OCI-LY3 (cell line): ENCODE measurements at regions not wholly inside any gene's neighbourhood (a gene's known extent, or its start where the extent isn't known, plus 50 kb on each side); places are given as distances from the start of the nearest gene placed in this dataset.

ENCODE experiments used
- H2AFZ ChIP-seq: fragments of 200-600, 300-600 bp; shearing (Covaris generic); 2 replicates; pipeline ENCODE4 v1.6.0; 2014; ENCODE audit warnings: antibody characterized with exemption, low read depth, low read length
- H3K27ac ChIP-seq: fragments of 200-600, 300-600 bp; sonication (generic); 2 replicates; pipeline ENCODE4 v1.5.1; 2014; ENCODE audit warnings: mild to moderate bottlenecking, low read length, moderate library complexity, mixed read lengths
- H3K27me3 ChIP-seq: fragments of 200-600, 300-600 bp; sonication (generic); 2 replicates; pipeline ENCODE4 v1.6.1; 2014; ENCODE audit warnings: low read depth, low read length, mixed read lengths
- H3K36me3 ChIP-seq: fragments of 200-600, 300-600 bp; sonication (generic); replicated peaks from 2 replicates; pipeline ENCODE3; 2014; ENCODE audit warnings: low read depth, low read length, mixed read lengths
- H3K4me1 ChIP-seq: fragments of 300-600, 200-600 bp; sonication (generic); 2 replicates; pipeline ENCODE4 v1.6.1; 2014; ENCODE audit warnings: low read length, mixed read lengths
- H3K4me2 ChIP-seq: fragments of 200-600, 300-600 bp; sonication (generic); 2 replicates; pipeline ENCODE4 v1.6.1; 2014; ENCODE audit warnings: low read length, mixed read lengths
- H3K4me3 ChIP-seq: fragments of 300-600, 200-600 bp; sonication (generic); 2 replicates; pipeline ENCODE4 v1.5.1; 2014; ENCODE audit warnings: antibody characterized with exemption, mild to moderate bottlenecking, low read length, moderate library complexity
- H3K79me2 ChIP-seq: fragments of 300-600, 200-600 bp; shearing (Covaris generic); 2 replicates; pipeline ENCODE4 v1.6.1; 2014; ENCODE audit warnings: mild to moderate bottlenecking, low read length, mixed read lengths
- H3K9ac ChIP-seq: fragments of 300-600, 200-600 bp; shearing (Covaris generic); 2 replicates; pipeline ENCODE4 v1.6.0; 2014; ENCODE audit warnings: mild to moderate bottlenecking, low read length, moderate library complexity
- H3K9me3 ChIP-seq: fragments of 200-600, 300-600 bp; shearing (Covaris generic); 2 replicates; pipeline ENCODE4 v1.6.1; 2014; ENCODE audit warnings: low read length, mixed read lengths; ENCODE audit not compliant: insufficient read depth
- H4K20me1 ChIP-seq: fragments of 200-600, 300-600 bp; sonication (generic); 2 replicates; pipeline ENCODE4 v1.6.1; 2016; ENCODE audit warnings: low read length, mixed read lengths; ENCODE audit not compliant: insufficient read depth
- CTCF ChIP-seq: fragments of 200-600, 300-600 bp; sonication (generic); IDR thresholded peaks from 2 replicates; pipeline ENCODE4 v1.5.1; 2014; ENCODE audit warnings: antibody characterized with exemption, low read length, low read depth
- EZH2phosphoT487 ChIP-seq: fragments of 200-600 bp; shearing (Covaris generic); IDR thresholded peaks from 2 replicates; pipeline ENCODE4 v1.6.1; 2018; ENCODE audit warnings: antibody characterized with exemption, mixed run types, low read depth

- Histone ChIP-seq H3K4me3 (no peak overlapping the region), H3K9me3 (no peaks in the 10 kb centered on the region), H2AFZ (no peak overlapping the region)
These were observed 51.4 kb upstream of the MSX1 start for GRCh38 chr4:4808086-4808485.

GRCh38 chr4:4805887-4806286 lies 53.6 kb upstream of the MSX1 start:
- Histone ChIP-seq H4K20me1 (no peaks in the 10 kb centered on the region), H2AFZ (no peak overlapping the region), H3K9me3 (no peaks in the 10 kb centered on the region), H3K79me2 (no peaks in the 10 kb centered on the region), H3K4me2 (no peak overlapping the region), H3K9ac (no peak overlapping the region), H3K27ac (no peak overlapping the region), H3K27me3 (peaks cover 6% of the 10 kb centered on the region; the same call in 1 of the 2 replicates), H3K36me3 (no peaks in the 10 kb centered on the region), H3K4me1 (no peaks in the 10 kb centered on the region), H3K4me3 (no peak overlapping the region)
- TF ChIP-seq EZH2phosphoT487 (no peak), CTCF (no peak)

More at GRCh38 chr4:4808086-4808485, 51.4 kb upstream of the MSX1 start:
- Histone ChIP-seq H3K4me2 (no peak overlapping the region), H3K27me3 (peaks cover 9% of the 10 kb centered on the region; the same call in 1 of the 2 replicates), H3K4me1 (no peaks in the 10 kb centered on the region), H3K79me2 (no peaks in the 10 kb centered on the region), H4K20me1 (no peaks in the 10 kb centered on the region), H3K27ac (no peak overlapping the region), H3K36me3 (no peaks in the 10 kb centered on the region), H3K9ac (no peak overlapping the region)
- TF ChIP-seq CTCF (no peak), EZH2phosphoT487 (no peak)

GRCh38 chr4:4803912-4804296 lies 55.6 kb upstream of the MSX1 start:
- no peak overlapping the region for H3K9ac ChIP-seq
- H3K4me1 ChIP-seq = no peaks in the 10 kb centered on the region
- peaks cover 19% of the 10 kb centered on the region for H3K27me3 ChIP-seq
- no peak overlapping the region for H2AFZ ChIP-seq
- H4K20me1 ChIP-seq = no peaks in the 10 kb centered on the region
- H3K4me2 ChIP-seq = no peak overlapping the region
- no peak overlapping the region for H3K4me3 ChIP-seq
- H3K9me3 ChIP-seq = no peaks in the 10 kb centered on the region
- no peak overlapping the region for H3K27ac ChIP-seq
- TF ChIP-seq CTCF (no peak), EZH2phosphoT487 (no peak)
- H3K36me3 ChIP-seq = no peaks in the 10 kb centered on the region
- no peaks in the 10 kb centered on the region for H3K79me2 ChIP-seq

GRCh38 chr4:4803216-4803911 lies 56.1 kb upstream of the MSX1 start:
- Histone ChIP-seq H3K4me3 (no peak overlapping the region), H3K9me3 (no peaks in the 10 kb centered on the region), H3K36me3 (no peaks in the 10 kb centered on the region), H3K4me2 (no peak overlapping the region), H3K4me1 (no peaks in the 10 kb centered on the region), H4K20me1 (no peaks in the 10 kb centered on the region), H3K79me2 (no peaks in the 10 kb centered on the region), H3K27ac (no peak overlapping the region), H3K9ac (no peak overlapping the region), H3K27me3 (peaks cover 20% of the 10 kb centered on the region), H2AFZ (no peak overlapping the region)
- no peak for TF ChIP-seq CTCF
- TF ChIP-seq EZH2phosphoT487 = no peak
